ENCODE measurements at regions not wholly inside any gene's neighbourhood (a gene's known extent, or its start where the extent isn't known, plus 50 kb on each side); places are given as distances from the start of the nearest gene placed in this dataset.

- H3K9me3 ChIP-seq (ENCODE audit: control insufficient read depth, insufficient read depth, low read depth, low read length), result no peaks in the 10 kb centered on the region
- H3K36me3 ChIP-seq (ENCODE audit: control insufficient read depth, insufficient read depth, low read length), result no peaks in the 10 kb centered on the region
- no TSS peak for BruUV-seq (replicated peaks)
- no peaks in the 10 kb centered on the region for H3K4me1 ChIP-seq (ENCODE audit: control insufficient read depth, insufficient read depth, low read length)
- H3K27me3 ChIP-seq (ENCODE audit: control insufficient read depth, insufficient read depth, low read length), result no peaks in the 10 kb centered on the region
- ChIA-PET POLR2A (no interaction called here), CTCF (no interaction called here)
- in situ Hi-C loops (cut with HindIII; ENCODE audit: low pct_unique_long_range_greater_than_20kb, low sequenced_read_pairs), result no loop called here
- H3K4me3 ChIP-seq (ENCODE audit: low read depth in 2 of 2, low read length in 2 of 2), result no peak overlapping the region
- DNase-seq (ENCODE audit: low read depth, low spot score), result no peak
- no peak overlapping the region for H3K27ac ChIP-seq (ENCODE audit: low read length)
- no peak for ATAC-seq
- TF ChIP-seq SIN3A (IDR thresholded peaks at IDR 0.05; ENCODE audit: borderline replicate concordance, insufficient read depth, low read depth, low read length) (no peak), REST (IDR thresholded peaks at IDR 0.05; ENCODE audit: insufficient read depth in 1 of 2, low read depth in 2 of 2, low read length in 1 of 2) (no peak), CTCF (IDR thresholded peaks at IDR 0.05) (no peak), POLR2AphosphoS5 (IDR thresholded peaks at IDR 0.05; ENCODE audit: low read depth, low read length) (no peak), TCF7L2 (IDR thresholded peaks at IDR 0.05; ENCODE audit: low read depth, low read length) (no peak)
- intact Hi-C loops (cut with micrococcal nuclease; ENCODE audit: unreplicated experiment), result no loop called here
Measured at GRCh38 chr10:81306971-81307782, 567.8 kb upstream of the NRG3 start.

GRCh38 chr10:81309041-81309552 lies 565.9 kb upstream of the NRG3 start:
- no TSS peak for BruUV-seq (replicated peaks)
- DNase-seq (ENCODE audit: low read depth, low spot score) (no peak), ATAC-seq (no peak)
- POLR2A ChIA-PET, result no interaction called here
- Histone ChIP-seq H3K4me3 (ENCODE audit: low read depth in 2 of 2, low read length in 2 of 2) (no peak overlapping the region), H3K4me1 (ENCODE audit: control insufficient read depth, insufficient read depth, low read length) (no peaks in the 10 kb centered on the region), H3K9me3 (ENCODE audit: control insufficient read depth, insufficient read depth, low read depth, low read length) (no peaks in the 10 kb centered on the region), H3K27ac (ENCODE audit: low read length) (no peak overlapping the region), H3K36me3 (ENCODE audit: control insufficient read depth, insufficient read depth, low read length) (no peaks in the 10 kb centered on the region), H3K27me3 (ENCODE audit: control insufficient read depth, insufficient read depth, low read length) (no peaks in the 10 kb centered on the region)
- TF ChIP-seq SIN3A (IDR thresholded peaks at IDR 0.05; ENCODE audit: borderline replicate concordance, insufficient read depth, low read depth, low read length) (no peak), REST (IDR thresholded peaks at IDR 0.05; ENCODE audit: insufficient read depth in 1 of 2, low read depth in 2 of 2, low read length in 1 of 2) (no peak), CTCF (IDR thresholded peaks at IDR 0.05) (no peak), TCF7L2 (IDR thresholded peaks at IDR 0.05; ENCODE audit: low read depth, low read length) (no peak), POLR2AphosphoS5 (IDR thresholded peaks at IDR 0.05; ENCODE audit: low read depth, low read length) (no peak)
- CTCF ChIA-PET, result no interaction called here
- in situ Hi-C loops (cut with HindIII; ENCODE audit: low pct_unique_long_range_greater_than_20kb, low sequenced_read_pairs) (no loop called here), intact Hi-C loops (cut with micrococcal nuclease; ENCODE audit: unreplicated experiment) (no loop called here)

Measured in Panc1 (cell line).